Left ventricle myocardium inferior (tissue), 1 donor: ENCODE measurements at regions not wholly inside any gene's neighbourhood (a gene's known extent, or its start where the extent isn't known, plus 50 kb on each side); places are given as distances from the start of the nearest gene placed in this dataset.
"Not testable (repeated sequence)": the region's sequence is repeated elsewhere in the genome, so short reads cannot be mapped to it uniquely, and the experiment has no call there.

Experiments
- DNase-seq: peaks from one replicate; pipeline ENCODE4 v3.0.0-alpha.2; 2020
- H3K27ac ChIP-seq: fragments of 200-600 bp; replicated peaks from 2 replicates; pipeline ENCODE4 v1.8.0; 2021
- H3K27me3 ChIP-seq: fragments of 200-600 bp; 2 replicates; pipeline ENCODE4 v1.8.0; 2021; ENCODE audit warnings: low read depth
- H3K36me3 ChIP-seq: fragments of 200-600 bp; 2 replicates; pipeline ENCODE4 v1.8.0; 2021
- H3K4me1 ChIP-seq: fragments of 200-600 bp; 2 replicates; pipeline ENCODE4 v1.8.0; 2021
- H3K4me3 ChIP-seq: fragments of 200-600 bp; 2 replicates; pipeline ENCODE4 v1.8.0; 2021; ENCODE audit warnings: mild to moderate bottlenecking, moderate library complexity
- H3K9me3 ChIP-seq: fragments of 200-600 bp; replicated peaks from 2 replicates; pipeline ENCODE4 v1.8.0; 2021
- CTCF ChIP-seq: fragments of 200-600 bp; IDR thresholded peaks from 2 replicates; pipeline ENCODE4 v1.8.0; 2021; ENCODE audit warnings: antibody characterized with exemption, mild to moderate bottlenecking, borderline replicate concordance
- intact Hi-C: fragments of 100-400 bp; cut with micrococcal nuclease; formaldehyde crosslinking; loops from one replicate; pipeline ENCODE4 v1.11.0; 2022
- donor health status: DM: no; HTN: yes; CAD: no; lungs with severe emphysema.

DNA sequence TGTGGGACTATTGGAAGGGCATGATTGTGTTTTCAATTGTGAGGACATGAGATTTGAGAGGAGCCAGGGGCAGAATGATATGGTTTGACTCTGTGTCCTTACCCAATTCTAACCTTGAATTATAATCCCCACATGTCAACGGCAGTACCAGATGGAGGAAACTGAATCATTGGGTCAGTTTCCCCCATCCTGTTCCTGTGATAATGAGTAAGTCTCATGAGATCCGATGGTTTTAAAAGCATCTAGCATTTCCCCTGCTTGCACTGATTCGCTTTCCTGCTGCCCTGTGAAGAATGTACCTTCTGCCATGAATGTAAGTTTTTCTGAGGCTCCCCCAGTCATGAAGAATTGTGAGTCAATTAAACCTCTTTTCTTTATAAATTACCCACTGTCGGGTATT, 1367.1 kb downstream of the XPNPEP1 start:
- Histone ChIP-seq H3K9me3 (no peaks in the 10 kb centered on the region), H3K36me3 (no peaks in the 10 kb centered on the region), H3K4me3 (no peak overlapping the region), H3K4me1 (no peaks in the 10 kb centered on the region), H3K27ac (no peak overlapping the region), H3K27me3 (peaks cover 8% of the 10 kb centered on the region)
- no peak for TF ChIP-seq CTCF
- intact Hi-C loops, result no loop called here
- no peak for DNase-seq

- Histone ChIP-seq H3K4me3 (no peak overlapping the region), H3K9me3 (no peaks in the 10 kb centered on the region), H3K4me1 (no peaks in the 10 kb centered on the region), H3K27me3 (peaks cover 1% of the 10 kb centered on the region), H3K36me3 (no peaks in the 10 kb centered on the region), H3K27ac (no peak overlapping the region)
- no peak for DNase-seq
- no peak for TF ChIP-seq CTCF
- intact Hi-C loops, result no loop called here
These were observed 1377.4 kb downstream of the XPNPEP1 start for GRCh38 chr10:108545921-108546320.

DNA sequence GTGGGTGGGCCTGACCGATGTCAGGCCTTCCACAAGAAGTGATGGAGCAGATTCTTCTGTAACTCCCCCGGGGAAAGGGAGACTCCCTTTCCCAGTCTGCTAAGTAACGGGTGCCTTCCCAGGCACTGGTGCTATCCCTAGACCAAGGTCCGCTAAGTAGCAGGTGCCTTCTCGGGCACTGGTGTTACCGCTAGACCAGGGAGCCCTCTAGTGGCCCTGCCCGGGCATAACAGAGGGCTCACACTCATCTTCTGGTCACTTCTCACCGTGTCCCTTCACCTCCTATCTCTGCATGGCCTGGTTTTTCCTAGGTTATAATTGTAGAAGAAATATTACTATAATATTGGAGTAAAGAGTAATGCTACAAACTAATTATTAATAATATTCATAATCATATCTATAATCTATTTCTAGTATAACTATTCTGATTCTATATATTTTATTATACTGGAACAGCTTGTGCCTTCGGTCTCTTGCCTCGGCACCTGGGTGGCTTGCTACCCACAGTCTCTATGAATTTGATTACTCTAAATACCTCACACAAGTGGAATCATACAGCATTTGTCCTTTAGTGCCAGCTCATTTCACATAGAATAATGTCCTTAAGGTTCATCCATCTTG, 1378.7 kb downstream of the XPNPEP1 start:
- no peaks in the 10 kb centered on the region for H3K36me3 ChIP-seq
- no peaks in the 10 kb centered on the region for H3K9me3 ChIP-seq
- H3K4me3 ChIP-seq, result no peak overlapping the region
- H3K27me3 ChIP-seq, result no peaks in the 10 kb centered on the region
- H3K27ac ChIP-seq, result no peak overlapping the region
- intact Hi-C loops, result no loop called here
- no peaks in the 10 kb centered on the region for H3K4me1 ChIP-seq
- peak; percentile 86 for TF ChIP-seq CTCF
- DNase-seq, result peak; percentile 33

DNA sequence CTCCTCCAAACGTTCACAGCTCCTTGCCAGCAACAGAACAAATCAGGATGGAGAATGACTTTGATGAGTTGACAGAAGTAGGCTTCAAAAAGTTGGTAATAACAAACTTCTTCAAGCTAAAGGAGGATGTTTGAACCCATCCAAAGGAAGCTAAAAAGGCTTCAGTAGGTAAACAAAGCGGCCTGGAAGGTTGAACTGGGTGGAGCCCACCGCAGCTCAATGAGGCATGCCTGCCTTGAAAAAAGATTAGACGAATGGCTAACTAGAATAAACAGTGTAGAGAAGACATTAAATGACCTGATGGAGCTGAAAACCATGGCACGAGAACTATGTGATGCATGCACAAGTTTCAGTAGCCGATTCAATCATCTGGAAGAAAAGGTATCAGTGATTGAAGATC, 1369.0 kb upstream of the SORCS1 start:
- H3K4me3 ChIP-seq, H3K4me1 ChIP-seq, H3K27me3 ChIP-seq, H3K27ac ChIP-seq, DNase-seq, intact Hi-C loops, H3K36me3 ChIP-seq: not testable (repeated sequence)
- H3K9me3 ChIP-seq, result peaks cover 29% of the 10 kb centered on the region

DNA sequence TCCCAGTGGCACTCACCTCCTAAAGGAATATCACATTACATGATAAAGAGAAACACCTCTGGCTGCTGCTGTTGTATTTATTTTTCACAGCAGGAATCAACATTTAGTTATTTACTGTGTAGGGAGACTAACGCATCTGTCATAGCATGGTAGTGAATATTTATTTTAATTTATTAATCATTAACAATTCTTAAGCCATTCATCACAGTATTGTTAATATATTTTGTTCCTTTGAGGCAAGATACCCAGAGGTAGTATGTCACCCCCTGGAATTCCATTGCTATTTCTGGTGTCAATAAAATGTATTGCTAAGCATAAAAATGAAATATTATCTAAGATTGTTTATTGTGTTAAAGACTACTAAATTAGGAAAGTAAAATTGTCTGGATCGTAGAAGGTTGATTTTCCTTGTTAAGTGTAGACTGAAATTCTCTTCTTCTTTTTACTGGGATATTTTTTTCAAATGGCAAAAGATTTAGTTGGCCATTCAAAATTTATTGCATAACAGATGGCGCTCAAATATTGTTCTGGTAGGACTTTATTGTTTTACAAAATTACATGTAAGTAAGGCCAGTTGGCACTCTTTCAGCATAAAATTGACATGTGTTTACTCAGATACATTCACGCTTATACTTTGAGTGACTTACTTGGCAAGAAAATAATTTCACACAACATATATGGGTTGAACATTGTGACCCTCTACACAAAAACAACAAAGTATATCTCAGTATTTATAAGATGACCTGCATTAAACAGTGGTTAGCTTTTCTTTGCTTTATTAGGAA, 1358.7 kb upstream of the SORCS1 start:
- Histone ChIP-seq H3K27ac (no peak overlapping the region), H3K4me1 (no peaks in the 10 kb centered on the region), H3K9me3 (peaks cover 4% of the 10 kb centered on the region), H3K36me3 (no peaks in the 10 kb centered on the region), H3K4me3 (no peak overlapping the region), H3K27me3 (peaks cover 7% of the 10 kb centered on the region)
- no peak for TF ChIP-seq CTCF
- DNase-seq, result no peak
- intact Hi-C loops, result no loop called here

DNA sequence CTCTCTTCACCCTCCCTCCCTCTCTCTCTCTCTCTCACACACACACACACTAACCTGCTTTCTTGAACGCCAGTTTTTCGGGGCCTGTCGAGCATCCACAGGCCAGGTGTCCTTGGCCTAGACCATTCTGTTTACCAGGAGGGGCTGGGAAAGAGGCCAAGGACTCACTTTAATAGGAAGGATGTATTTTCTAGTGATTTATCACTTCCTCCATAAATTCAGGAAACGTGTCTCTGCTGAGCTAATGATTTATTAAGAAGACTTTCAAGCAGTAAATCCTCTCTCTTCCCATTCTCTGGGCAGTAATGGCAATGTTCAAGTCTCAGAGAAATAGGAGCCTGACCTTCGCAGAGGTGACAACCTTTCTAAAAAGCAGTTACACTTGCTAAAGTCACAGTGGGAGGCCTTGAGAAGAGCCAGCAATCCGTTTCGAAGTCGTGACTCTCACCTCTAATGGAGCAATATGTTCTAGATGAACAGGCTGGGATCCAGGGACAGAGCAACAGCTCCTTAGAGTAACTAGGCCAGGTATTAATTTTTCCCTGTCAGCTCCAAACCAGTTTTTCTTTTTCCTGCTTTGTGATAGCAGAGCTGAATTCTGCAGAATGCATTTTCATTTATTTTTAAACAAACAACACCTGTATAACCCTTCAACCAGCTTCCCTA, 1357.5 kb upstream of the SORCS1 start:
- H3K36me3 ChIP-seq, result no peaks in the 10 kb centered on the region
- intact Hi-C loops, result no loop called here
- no peak for DNase-seq
- TF ChIP-seq CTCF, result no peak
- no peak overlapping the region for H3K4me3 ChIP-seq
- H3K4me1 ChIP-seq, result no peaks in the 10 kb centered on the region
- H3K27ac ChIP-seq, result no peak overlapping the region
- peaks cover 4% of the 10 kb centered on the region for H3K27me3 ChIP-seq
- H3K9me3 ChIP-seq, result peaks cover 4% of the 10 kb centered on the region
